ENCODE measurements at regions not wholly inside any gene's neighbourhood (a gene's known extent, or its start where the extent isn't known, plus 50 kb on each side); places are given as distances from the start of the nearest gene placed in this dataset.

- peak; percentile 28; the same call in 1 of the 2 replicates for TF ChIP-seq CTCF (conservative IDR thresholded peaks at IDR 0.05; ENCODE audit: low read depth, low read length)
- TF ChIP-seq EZH2 (IDR thresholded peaks at IDR 0.05; ENCODE audit: borderline replicate concordance, low read depth, low read length, poor library complexity, severe bottlenecking), result no peak
- no peak for DNase-seq (ENCODE audit: low spot score)
- ChIA-PET CTCF (no interaction called here), POLR2A (ENCODE audit: low non-redundant PET) (no interaction called here)
- no peak overlapping the region for H3K4me3 ChIP-seq (ENCODE audit: low read depth, low read length, poor library complexity, severe bottlenecking)
- no peaks in the 10 kb centered on the region for H3K36me3 ChIP-seq (ENCODE audit: insufficient read depth, low read length, poor library complexity, severe bottlenecking)
- no peaks in the 10 kb centered on the region for H3K27me3 ChIP-seq (replicated peaks; ENCODE audit: insufficient read depth, low read depth, low read length, poor library complexity)
- no TSS peak for BruUV-seq (replicated peaks)
- H3K9me3 ChIP-seq (ENCODE audit: low read depth, low read length, poor library complexity, severe bottlenecking), result no peaks in the 10 kb centered on the region
- no peak overlapping the region for H3K27ac ChIP-seq (ENCODE audit: low read depth, low read length, poor library complexity, severe bottlenecking)
- intact Hi-C loops (cut with micrococcal nuclease; ENCODE audit: unreplicated experiment), result no loop called here
- peaks cover 3% of the 10 kb centered on the region for H3K4me1 ChIP-seq (ENCODE audit: insufficient read depth, low read length, poor library complexity, severe bottlenecking)
These were observed 91.5 kb downstream of the XCL2 start for GRCh38 chr1:168452329-168452728.

GRCh38 chr1:168447871-168448270 is 95.9 kb downstream of the XCL2 start:
- no peak for DNase-seq (ENCODE audit: low spot score)
- intact Hi-C loops (cut with micrococcal nuclease; ENCODE audit: unreplicated experiment), result no loop called here
- H3K4me3 ChIP-seq (ENCODE audit: low read depth, low read length, poor library complexity, severe bottlenecking), result no peak overlapping the region
- H3K27ac ChIP-seq (ENCODE audit: low read depth, low read length, poor library complexity, severe bottlenecking), result no peak overlapping the region
- ChIA-PET POLR2A (ENCODE audit: low non-redundant PET) (no interaction called here), CTCF (no interaction called here)
- no peaks in the 10 kb centered on the region for H3K4me1 ChIP-seq (ENCODE audit: insufficient read depth, low read length, poor library complexity, severe bottlenecking)
- no peaks in the 10 kb centered on the region for H3K36me3 ChIP-seq (ENCODE audit: insufficient read depth, low read length, poor library complexity, severe bottlenecking)
- no TSS peak for BruUV-seq (replicated peaks)
- no peaks in the 10 kb centered on the region for H3K9me3 ChIP-seq (ENCODE audit: low read depth, low read length, poor library complexity, severe bottlenecking)
- no peak for TF ChIP-seq CTCF (conservative IDR thresholded peaks at IDR 0.05; ENCODE audit: low read depth, low read length)
- TF ChIP-seq EZH2 (IDR thresholded peaks at IDR 0.05; ENCODE audit: borderline replicate concordance, low read depth, low read length, poor library complexity, severe bottlenecking), result no peak
- H3K27me3 ChIP-seq (replicated peaks; ENCODE audit: insufficient read depth, low read depth, low read length, poor library complexity), result no peaks in the 10 kb centered on the region

- no peaks in the 10 kb centered on the region for H3K9me3 ChIP-seq (ENCODE audit: low read depth, low read length, poor library complexity, severe bottlenecking)
- no peak for TF ChIP-seq EZH2 (IDR thresholded peaks at IDR 0.05; ENCODE audit: borderline replicate concordance, low read depth, low read length, poor library complexity, severe bottlenecking)
- no peak for TF ChIP-seq CTCF (conservative IDR thresholded peaks at IDR 0.05; ENCODE audit: low read depth, low read length)
- no peaks in the 10 kb centered on the region for H3K36me3 ChIP-seq (ENCODE audit: insufficient read depth, low read length, poor library complexity, severe bottlenecking)
- no TSS peak for BruUV-seq (replicated peaks)
- no peaks in the 10 kb centered on the region for H3K4me1 ChIP-seq (ENCODE audit: insufficient read depth, low read length, poor library complexity, severe bottlenecking)
- no peak overlapping the region for H3K4me3 ChIP-seq (ENCODE audit: low read depth, low read length, poor library complexity, severe bottlenecking)
- no peak overlapping the region for H3K27ac ChIP-seq (ENCODE audit: low read depth, low read length, poor library complexity, severe bottlenecking)
- no peaks in the 10 kb centered on the region for H3K27me3 ChIP-seq (replicated peaks; ENCODE audit: insufficient read depth, low read depth, low read length, poor library complexity)
- DNase-seq (ENCODE audit: low spot score), result no peak
- CTCF ChIA-PET, result no interaction called here
- intact Hi-C loops (cut with micrococcal nuclease; ENCODE audit: unreplicated experiment), result no loop called here
- POLR2A ChIA-PET (ENCODE audit: low non-redundant PET), result interaction anchor here (0.6 kb wide), 1 partner anchor 52 kb away, joined by 3 read pairs; no protein-coding TSS in a partner anchor
These were observed 97.7 kb downstream of the XCL2 start for GRCh38 chr1:168446081-168446480.

Data from A673 (cell line).